NAMALWA (cell line): ENCODE measurements at regions not wholly inside any gene's neighbourhood (a gene's known extent, or its start where the extent isn't known, plus 50 kb on each side); places are given as distances from the start of the nearest gene placed in this dataset.
"Not testable (repeated sequence)": the region's sequence is repeated elsewhere in the genome, so short reads cannot be mapped to it uniquely, and the experiment has no call there.

ENCODE experiments used
- DNase-seq: peaks from one replicate; pipeline ENCODE4 v3.0.0-alpha.2; 2015; ENCODE audit warnings: low spot score

GRCh38 chr7:101146-102046, 91.0 kb upstream of the FAM20C start:
- DNase-seq = no peak

GRCh38 chr7:102047-102711, 90.2 kb upstream of the FAM20C start:
- DNase-seq = no peak

DNA sequence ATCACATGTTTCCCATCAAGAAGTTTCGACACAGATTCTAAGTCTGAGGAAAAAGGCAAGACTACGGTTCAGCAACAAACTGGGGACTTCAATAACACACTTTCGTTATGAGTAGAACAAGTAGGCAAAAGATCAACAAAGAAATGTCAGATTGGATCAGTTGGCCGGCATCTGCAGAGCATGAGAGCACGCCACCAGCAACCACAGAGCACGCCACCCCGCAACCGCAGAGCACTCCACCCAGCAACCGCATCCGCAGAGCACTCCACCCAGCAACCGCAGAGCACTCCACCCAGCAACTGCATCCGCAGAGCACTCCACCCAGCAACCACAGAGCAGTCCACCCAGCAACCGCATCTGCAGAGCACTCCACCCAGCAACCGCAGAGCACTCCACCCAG, 89.7 kb upstream of the FAM20C start:
- no peak for DNase-seq

GRCh38 chr7:103981-104380, 88.4 kb upstream of the FAM20C start:
- not testable (repeated sequence) for DNase-seq

DNA sequence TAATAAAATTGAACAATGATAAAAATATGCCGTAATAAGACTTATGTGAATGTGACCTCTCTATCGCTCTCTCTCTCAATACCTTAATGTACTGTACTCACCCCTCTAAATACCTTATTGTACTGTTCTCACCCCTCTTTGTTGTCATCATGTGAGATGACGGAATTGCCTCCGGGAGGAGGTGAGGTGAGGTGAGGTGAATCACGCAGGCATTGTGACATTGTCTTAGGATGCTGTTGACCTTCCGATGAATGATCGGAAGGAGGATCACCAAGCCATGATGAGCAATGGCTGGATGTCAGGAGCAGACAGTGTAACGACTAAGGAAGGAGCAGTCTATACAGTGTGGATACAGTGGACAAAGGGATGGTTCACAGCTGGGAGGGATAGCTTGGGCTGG, 87.4 kb upstream of the FAM20C start:
- no peak for DNase-seq

- DNase-seq = no peak
Observed at GRCh38 chr7:106356-106755, 86.0 kb upstream of the FAM20C start.

DNA sequence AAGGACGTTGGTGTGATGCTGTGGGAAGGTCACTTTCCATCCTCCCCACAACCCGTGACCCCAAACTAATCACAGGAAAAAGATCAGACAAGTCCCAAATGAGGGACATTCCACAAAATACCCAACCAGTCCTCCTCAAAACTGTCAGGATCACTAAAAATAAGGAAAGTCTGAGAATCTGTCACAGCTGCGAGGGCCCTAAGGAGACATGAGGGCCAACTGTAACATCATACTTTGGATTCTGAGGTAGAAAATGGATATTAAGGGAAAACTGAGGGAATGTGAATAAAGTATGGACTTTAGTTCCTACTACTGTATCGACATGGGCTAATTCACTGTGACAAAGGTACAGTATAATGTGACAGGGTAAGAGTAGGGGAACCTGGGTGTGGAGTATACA, 85.1 kb upstream of the FAM20C start:
- DNase-seq = no peak

DNA sequence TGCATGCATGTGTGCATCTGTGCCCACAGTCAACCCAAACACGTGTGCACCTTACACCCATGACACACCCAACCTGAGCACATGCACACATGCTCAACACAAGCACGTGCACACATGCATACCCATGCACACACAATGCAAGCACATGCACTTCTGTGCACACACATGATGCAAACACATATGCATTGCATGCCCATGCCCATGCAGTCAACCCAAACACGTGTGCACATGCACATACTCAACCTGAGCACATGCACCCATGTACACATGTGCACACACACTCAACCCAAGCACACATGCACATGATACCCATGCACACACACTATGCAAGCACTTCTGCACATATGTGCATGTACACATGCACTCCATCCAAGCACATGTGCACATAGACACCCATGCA, 84.5 kb upstream of the FAM20C start:
- DNase-seq = no peak

DNA sequence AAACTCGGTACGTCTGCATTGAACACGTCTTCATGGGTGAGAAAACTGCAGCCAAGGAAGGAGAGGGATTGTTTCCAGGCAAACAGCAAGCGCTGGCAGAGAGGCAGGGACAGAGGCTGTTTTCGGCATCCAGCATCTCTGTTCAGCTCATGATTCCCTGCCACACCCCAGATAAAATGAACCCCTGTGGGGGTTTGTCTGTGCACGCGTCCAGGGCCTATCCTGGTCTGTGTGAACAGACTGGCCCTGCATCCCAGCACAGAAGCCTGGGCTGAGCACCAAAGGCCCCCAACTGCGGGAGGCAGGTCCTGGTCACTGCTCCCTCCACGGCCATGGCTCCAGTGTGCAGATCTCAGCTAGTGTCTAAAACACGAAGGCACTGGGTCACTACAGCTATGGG, 83.3 kb upstream of the FAM20C start:
- DNase-seq = no peak

DNA sequence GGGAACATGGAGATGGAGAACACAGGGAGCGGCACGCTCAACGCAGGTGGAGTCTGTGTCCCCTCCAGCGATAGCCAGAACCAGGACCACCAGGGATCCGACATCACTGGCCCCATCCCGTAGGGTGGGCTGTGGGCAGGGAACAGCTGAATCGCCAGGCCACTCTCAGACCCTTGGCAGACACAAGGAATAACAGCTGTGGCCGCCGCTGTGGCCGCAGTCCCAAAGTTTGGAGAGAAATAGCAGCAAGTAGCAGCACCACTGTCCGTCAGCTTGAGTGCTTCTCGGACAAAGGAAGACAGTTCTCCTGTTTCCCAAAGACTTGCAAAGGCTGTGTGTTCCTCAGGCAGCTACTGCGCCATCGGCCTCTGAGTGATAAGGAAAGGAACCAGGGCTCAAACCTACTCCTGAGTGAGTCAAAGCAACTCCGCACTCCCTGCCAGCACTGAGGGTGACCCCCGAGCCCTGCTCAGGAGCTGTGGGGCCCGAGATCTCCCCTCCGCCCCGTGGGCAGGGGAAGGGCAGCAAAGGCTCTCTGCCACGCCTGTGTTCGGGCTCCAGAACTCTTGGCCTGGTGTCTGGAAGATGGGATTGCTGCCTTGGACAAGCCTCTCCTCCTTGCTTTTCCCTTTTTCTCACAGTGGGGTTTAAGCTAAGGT, 82.3 kb upstream of the FAM20C start:
- no peak for DNase-seq

GRCh38 chr7:110557-111232, 81.7 kb upstream of the FAM20C start:
- DNase-seq = no peak

DNA sequence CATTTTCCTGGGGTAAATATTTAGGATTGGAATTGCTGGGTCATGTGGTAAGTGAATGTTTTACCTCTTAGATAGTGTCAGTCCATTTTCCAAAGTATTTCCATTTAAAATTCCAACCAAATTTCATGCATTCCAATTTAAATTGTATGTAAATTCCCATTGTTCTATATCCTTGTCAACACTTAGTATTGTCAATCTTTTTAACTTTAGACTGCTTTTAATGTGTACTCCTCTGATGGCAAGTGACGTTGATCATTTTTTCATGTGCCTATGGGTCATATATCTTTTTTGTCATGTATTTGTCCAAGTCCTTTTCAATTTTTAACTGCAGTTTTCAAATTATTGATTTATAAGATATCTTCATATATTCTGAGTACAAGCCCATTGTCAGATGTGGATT, 80.8 kb upstream of the FAM20C start:
- DNase-seq = no peak

GRCh38 chr7:112881-113280, 79.5 kb upstream of the FAM20C start:
- DNase-seq = no peak

- DNase-seq = no peak
Observed at GRCh38 chr7:115274-115911, 77.0 kb upstream of the FAM20C start.

GRCh38 chr7:116188-116981, 76.0 kb upstream of the FAM20C start:
- no peak for DNase-seq

DNA sequence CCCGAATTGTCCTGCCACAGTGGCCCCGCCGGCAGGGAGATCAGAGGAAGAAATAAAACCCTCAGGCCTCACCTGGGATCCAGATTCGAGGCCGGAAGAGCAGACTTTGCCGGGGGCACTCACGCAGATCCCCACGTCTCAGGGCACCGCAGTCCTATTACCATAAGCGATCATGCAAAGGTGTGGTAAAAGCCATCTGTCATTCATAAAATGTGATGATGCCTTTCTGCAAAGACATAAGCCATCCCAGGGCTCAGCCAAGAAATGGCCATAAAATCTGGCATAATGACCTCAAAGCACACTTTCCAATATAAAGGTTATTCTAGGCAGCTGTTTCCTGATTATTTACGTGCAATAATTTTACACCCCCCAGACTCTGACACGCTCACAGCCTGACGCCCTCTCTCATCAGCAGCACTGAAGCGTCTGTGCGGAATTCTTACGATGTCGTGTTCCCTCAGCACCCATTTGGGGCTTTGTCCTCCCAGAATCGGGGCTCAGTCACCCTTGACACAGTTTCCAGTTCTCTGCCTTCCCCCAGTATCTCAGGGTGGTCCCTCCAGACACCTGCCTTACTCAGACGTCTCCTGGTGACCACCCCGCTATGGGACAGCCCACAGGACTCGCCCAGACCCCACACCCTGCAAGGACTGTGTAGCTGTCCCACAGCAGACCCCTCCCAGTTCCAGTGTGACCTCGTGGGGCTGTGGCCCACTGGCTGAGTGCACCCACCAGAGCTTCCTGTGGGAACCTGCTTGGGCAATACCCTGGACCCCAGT, 74.3 kb upstream of the FAM20C start:
- no peak for DNase-seq

DNA sequence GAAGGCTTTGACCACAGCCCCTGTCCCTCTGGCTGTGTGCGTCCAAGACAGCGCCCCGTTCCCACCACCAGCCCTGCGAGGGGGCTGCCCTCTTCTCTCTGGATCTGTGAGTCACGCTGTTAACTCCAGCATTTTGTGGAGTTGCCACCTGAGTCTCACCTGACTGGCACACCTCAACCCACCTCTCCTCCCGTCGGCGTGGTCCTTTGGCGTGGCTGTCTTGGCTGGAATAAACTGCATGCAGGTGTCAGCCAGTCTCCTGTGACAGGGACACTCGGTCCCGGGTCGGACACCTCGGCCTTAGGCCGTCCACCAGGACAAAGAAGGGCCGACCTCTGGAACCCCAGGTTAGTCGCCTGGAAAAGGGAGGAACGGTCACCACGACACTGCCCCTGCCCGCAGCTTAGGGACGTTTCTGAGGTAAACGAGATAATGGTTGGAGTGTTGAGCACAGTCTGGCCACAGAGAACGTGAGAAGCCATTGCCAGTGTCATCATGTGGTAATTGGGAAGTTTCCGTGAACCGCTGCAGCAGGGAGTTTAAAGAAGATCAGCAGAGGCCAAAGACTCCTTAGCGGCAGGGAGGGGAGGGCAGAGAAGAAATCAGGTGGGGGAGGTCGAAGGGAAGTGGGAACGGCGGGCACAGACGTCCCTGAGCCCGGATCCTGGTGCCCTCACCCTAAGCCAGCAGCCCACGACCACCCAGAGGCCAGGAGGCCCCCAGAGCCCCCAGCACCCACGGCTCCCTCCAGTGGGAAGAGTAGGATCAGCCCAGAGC, 73.6 kb upstream of the FAM20C start:
- no peak for DNase-seq

DNA sequence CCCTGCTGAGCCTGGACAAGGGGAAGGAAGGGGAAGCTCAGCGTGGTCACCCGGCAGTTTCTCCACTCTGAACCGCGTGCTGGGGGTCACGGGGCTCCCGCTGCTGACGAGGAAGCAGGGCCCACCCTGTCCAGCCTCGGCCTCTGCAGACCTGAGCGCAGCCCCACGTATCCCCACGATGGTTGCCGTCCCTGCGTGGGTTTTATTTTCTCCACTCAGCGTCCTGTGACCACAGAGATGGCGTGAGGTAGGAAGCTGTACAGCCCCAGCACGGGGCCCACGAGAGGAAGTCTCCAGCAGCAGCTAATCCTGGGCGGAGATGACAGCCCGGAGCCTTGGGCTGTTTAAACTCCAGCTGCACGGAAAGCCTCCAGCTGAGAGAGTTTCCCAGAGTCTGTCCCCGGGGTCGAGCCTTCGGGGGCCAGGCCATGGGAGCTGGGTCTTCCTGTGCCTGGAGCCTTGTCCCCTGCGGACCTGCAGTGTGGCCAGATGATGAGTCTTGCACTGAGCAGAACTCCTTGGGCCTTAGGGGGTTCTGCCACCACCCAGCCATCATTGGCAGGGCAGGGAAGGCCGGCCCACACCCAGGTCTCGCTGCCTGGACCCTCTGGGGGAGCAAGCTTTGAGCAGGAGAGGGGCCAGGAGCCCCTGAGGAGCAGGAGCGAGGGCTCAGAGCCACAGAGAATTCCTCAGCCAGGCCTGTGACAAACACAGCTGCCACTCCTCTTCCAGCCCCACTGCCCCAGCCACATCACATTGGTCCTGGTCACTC, 72.8 kb upstream of the FAM20C start:
- no peak for DNase-seq
